OCI-LY3 (cell line): ENCODE measurements at regions not wholly inside any gene's neighbourhood (a gene's known extent, or its start where the extent isn't known, plus 50 kb on each side); places are given as distances from the start of the nearest gene placed in this dataset.

ENCODE experiments used
- H2AFZ ChIP-seq: fragments of 200-600, 300-600 bp; shearing (Covaris generic); 2 replicates; pipeline ENCODE4 v1.6.0; 2014; ENCODE audit warnings: antibody characterized with exemption, low read depth, low read length
- H3K27ac ChIP-seq: fragments of 200-600, 300-600 bp; sonication (generic); 2 replicates; pipeline ENCODE4 v1.5.1; 2014; ENCODE audit warnings: mild to moderate bottlenecking, low read length, moderate library complexity, mixed read lengths
- H3K27me3 ChIP-seq: fragments of 200-600, 300-600 bp; sonication (generic); 2 replicates; pipeline ENCODE4 v1.6.1; 2014; ENCODE audit warnings: low read depth, low read length, mixed read lengths
- H3K36me3 ChIP-seq: fragments of 200-600, 300-600 bp; sonication (generic); replicated peaks from 2 replicates; pipeline ENCODE3; 2014; ENCODE audit warnings: low read depth, low read length, mixed read lengths
- H3K4me1 ChIP-seq: fragments of 300-600, 200-600 bp; sonication (generic); 2 replicates; pipeline ENCODE4 v1.6.1; 2014; ENCODE audit warnings: low read length, mixed read lengths
- H3K4me2 ChIP-seq: fragments of 200-600, 300-600 bp; sonication (generic); 2 replicates; pipeline ENCODE4 v1.6.1; 2014; ENCODE audit warnings: low read length, mixed read lengths
- H3K4me3 ChIP-seq: fragments of 300-600, 200-600 bp; sonication (generic); 2 replicates; pipeline ENCODE4 v1.5.1; 2014; ENCODE audit warnings: antibody characterized with exemption, mild to moderate bottlenecking, low read length, moderate library complexity
- H3K79me2 ChIP-seq: fragments of 300-600, 200-600 bp; shearing (Covaris generic); 2 replicates; pipeline ENCODE4 v1.6.1; 2014; ENCODE audit warnings: mild to moderate bottlenecking, low read length, mixed read lengths
- H3K9ac ChIP-seq: fragments of 300-600, 200-600 bp; shearing (Covaris generic); 2 replicates; pipeline ENCODE4 v1.6.0; 2014; ENCODE audit warnings: mild to moderate bottlenecking, low read length, moderate library complexity
- H3K9me3 ChIP-seq: fragments of 200-600, 300-600 bp; shearing (Covaris generic); 2 replicates; pipeline ENCODE4 v1.6.1; 2014; ENCODE audit warnings: low read length, mixed read lengths; ENCODE audit not compliant: insufficient read depth
- H4K20me1 ChIP-seq: fragments of 200-600, 300-600 bp; sonication (generic); 2 replicates; pipeline ENCODE4 v1.6.1; 2016; ENCODE audit warnings: low read length, mixed read lengths; ENCODE audit not compliant: insufficient read depth
- CTCF ChIP-seq: fragments of 200-600, 300-600 bp; sonication (generic); IDR thresholded peaks from 2 replicates; pipeline ENCODE4 v1.5.1; 2014; ENCODE audit warnings: antibody characterized with exemption, low read length, low read depth
- EZH2phosphoT487 ChIP-seq: fragments of 200-600 bp; shearing (Covaris generic); IDR thresholded peaks from 2 replicates; pipeline ENCODE4 v1.6.1; 2018; ENCODE audit warnings: antibody characterized with exemption, mixed run types, low read depth

GRCh38 chr4:27629532-27630225 lies 769.0 kb downstream of the STIM2 start:
- Histone ChIP-seq H3K27me3 (peaks cover 42% of the 10 kb centered on the region), H3K27ac (no peak overlapping the region), H3K9me3 (no peaks in the 10 kb centered on the region), H3K36me3 (no peaks in the 10 kb centered on the region), H4K20me1 (peaks cover 6% of the 10 kb centered on the region; the same call in 1 of the 2 replicates), H3K9ac (no peak overlapping the region), H3K79me2 (no peaks in the 10 kb centered on the region), H3K4me1 (no peaks in the 10 kb centered on the region), H2AFZ (no peak overlapping the region), H3K4me3 (no peak overlapping the region), H3K4me2 (no peak overlapping the region)
- no peak for TF ChIP-seq CTCF
- no peak for TF ChIP-seq EZH2phosphoT487

- Histone ChIP-seq H3K9ac (peak overlapping the region; percentile 15; the same call in 1 of the 2 replicates), H3K79me2 (no peaks in the 10 kb centered on the region), H3K9me3 (no peaks in the 10 kb centered on the region), H3K27ac (peak overlapping the region; percentile 63), H3K27me3 (peaks cover 46% of the 10 kb centered on the region), H2AFZ (no peak overlapping the region; the same call in 1 of the 2 replicates), H4K20me1 (peaks cover 9% of the 10 kb centered on the region), H3K36me3 (no peaks in the 10 kb centered on the region), H3K4me3 (peak overlapping the region; percentile 70), H3K4me2 (peak overlapping the region; percentile 79), H3K4me1 (peaks cover 31% of the 10 kb centered on the region)
- no peak for TF ChIP-seq CTCF
- no peak for TF ChIP-seq EZH2phosphoT487
These were observed 775.6 kb downstream of the STIM2 start for GRCh38 chr4:27635936-27636913.

- Histone ChIP-seq H4K20me1 (peaks cover 9% of the 10 kb centered on the region), H2AFZ (no peak overlapping the region), H3K4me1 (peaks cover 31% of the 10 kb centered on the region), H3K36me3 (no peaks in the 10 kb centered on the region), H3K9me3 (no peaks in the 10 kb centered on the region), H3K27me3 (peaks cover 39% of the 10 kb centered on the region), H3K4me2 (no peak overlapping the region), H3K79me2 (no peaks in the 10 kb centered on the region), H3K9ac (no peak overlapping the region), H3K27ac (no peak overlapping the region), H3K4me3 (no peak overlapping the region)
- TF ChIP-seq EZH2phosphoT487 (no peak), CTCF (no peak)
These were observed 777.7 kb downstream of the STIM2 start for GRCh38 chr4:27638163-27638915.
